AG04449 (cell line): ENCODE measurements at regions not wholly inside any gene's neighbourhood (a gene's known extent, or its start where the extent isn't known, plus 50 kb on each side); places are given as distances from the start of the nearest gene placed in this dataset.

Experiments used
- CTCF ChIA-PET: fragments of 350-600 bp; formaldehyde crosslinking; extraction: SDS; loops from one replicate; lab custom pipeline; 2021; ENCODE audit warnings: antibody characterized with exemption; lab: Yijun Ruan, JAX
- POLR2A ChIA-PET: fragments of 400-600, 350-600 bp; formaldehyde crosslinking; extraction: SDS; loops from one replicate; lab custom pipeline; 2020; ENCODE audit warnings: antibody characterized with exemption, inconsistent platforms; lab: Yijun Ruan, JAX
- DNase-seq: peaks from one replicate; pipeline ENCODE4 v3.0.0-alpha.2; 2010; ENCODE audit warnings: low read depth, low spot score
- H3K4me3 ChIP-seq: 2 replicates; pipeline ENCODE4 v1.5.1; 2011; ENCODE audit warnings: low read depth, mild to moderate bottlenecking, control low read depth, low read length
- CTCF ChIP-seq: IDR thresholded peaks from one replicate; pipeline ENCODE4 v1.5.1; 2011; ENCODE audit warnings: mild to moderate bottlenecking, moderate library complexity, low read length, control low read depth, inconsistent platforms; ENCODE audit not compliant: insufficient read depth; ENCODE audit errors: missing control alignments

DNA sequence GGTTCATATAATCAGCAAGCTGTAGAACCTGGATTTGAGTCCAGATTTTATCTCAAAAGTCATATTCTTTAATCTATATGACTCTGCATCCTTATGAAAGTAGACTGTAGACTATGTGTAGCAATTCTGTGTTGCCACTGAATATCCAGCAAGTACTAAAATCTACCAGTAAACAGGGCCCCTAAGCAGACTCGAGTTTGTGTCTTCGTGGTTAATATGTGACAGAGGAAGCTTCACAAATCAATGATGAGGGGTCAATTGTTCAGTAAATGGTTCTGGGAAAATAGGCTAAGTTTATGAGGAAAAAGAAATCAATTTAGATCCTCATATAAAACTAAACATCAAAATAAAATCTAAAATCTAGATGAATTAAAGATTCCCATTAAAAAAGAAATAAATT is 648.5 kb upstream of the KIRREL3 start:
- ChIA-PET CTCF (no interaction called here), POLR2A (no interaction called here)
- no peak for DNase-seq
- no peak for TF ChIP-seq CTCF
- H3K4me3 ChIP-seq: no peak overlapping the region

GRCh38 chr11:127648583-127648982 is 648.0 kb upstream of the KIRREL3 start:
- no peak overlapping the region for H3K4me3 ChIP-seq
- ChIA-PET POLR2A (no interaction called here), CTCF (no interaction called here)
- DNase-seq: no peak
- TF ChIP-seq CTCF: no peak

DNA sequence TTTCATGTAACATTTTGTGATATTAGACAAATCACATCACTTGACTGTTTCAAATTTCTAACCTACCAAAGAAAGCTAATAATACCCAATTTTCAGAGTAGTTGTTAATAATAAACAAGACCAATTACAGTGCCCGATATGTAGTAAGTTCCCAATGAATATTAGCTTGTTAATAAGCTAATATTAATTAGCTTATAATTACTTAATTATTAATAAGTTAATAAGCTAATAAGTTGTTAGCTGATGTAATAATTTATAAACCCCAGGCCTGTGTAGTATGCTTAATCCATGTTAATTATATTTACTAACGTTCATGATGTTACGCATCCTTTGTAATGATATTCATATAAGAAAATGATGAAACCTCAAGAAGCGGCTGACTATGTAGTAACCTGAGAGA is 643.8 kb upstream of the KIRREL3 start:
- CTCF ChIA-PET: no interaction called here
- no peak for DNase-seq

GRCh38 chr11:127643268-127644058 is 642.9 kb upstream of the KIRREL3 start:
- CTCF ChIA-PET: no interaction called here
- POLR2A ChIA-PET: no interaction called here
- no peak overlapping the region for H3K4me3 ChIP-seq
- no peak for DNase-seq
- no peak for TF ChIP-seq CTCF

More for the DNA sequence above, 643.8 kb upstream of the KIRREL3 start:
- no peak for TF ChIP-seq CTCF
- no peak overlapping the region for H3K4me3 ChIP-seq
- POLR2A ChIA-PET: no interaction called here

- no peak for TF ChIP-seq CTCF
- ChIA-PET CTCF (no interaction called here), POLR2A (no interaction called here)
- DNase-seq: no peak
- no peak overlapping the region for H3K4me3 ChIP-seq
Observed at GRCh38 chr11:127640561-127641451, 640.2 kb upstream of the KIRREL3 start.

- no peak for TF ChIP-seq CTCF
- CTCF ChIA-PET: no interaction called here
- POLR2A ChIA-PET: no interaction called here
- no peak overlapping the region for H3K4me3 ChIP-seq
- DNase-seq: no peak
Observed at GRCh38 chr11:127639916-127640315, 639.3 kb upstream of the KIRREL3 start.
